Testis (tissue), 2 donors: ENCODE measurements at regions not wholly inside any gene's neighbourhood (a gene's known extent, or its start where the extent isn't known, plus 50 kb on each side); places are given as distances from the start of the nearest gene placed in this dataset.

ENCODE experiments used
- POLR2A ChIP-seq: fragments of 450-650 bp; IDR thresholded peaks from one replicate; pipeline ENCODE4 v1.6.1; 2017; ENCODE audit warnings: antibody characterized with exemption, mild to moderate bottlenecking, moderate library complexity
- TF ChIP-seq, protein P1 (sequence below), 3 experiments: fragments of 450-650 bp in 2 of 3; fragments of 200-600 bp in 1 of 3; sonication (generic) in 1 of 3; IDR thresholded peaks; one replicate each; pipeline ENCODE4 v1.5.1; 2016 to 2019; ENCODE audit warnings: antibody characterized with exemption in 3 of 3, mild to moderate bottlenecking in 2 of 3, moderate library complexity in 1 of 3

DNA sequence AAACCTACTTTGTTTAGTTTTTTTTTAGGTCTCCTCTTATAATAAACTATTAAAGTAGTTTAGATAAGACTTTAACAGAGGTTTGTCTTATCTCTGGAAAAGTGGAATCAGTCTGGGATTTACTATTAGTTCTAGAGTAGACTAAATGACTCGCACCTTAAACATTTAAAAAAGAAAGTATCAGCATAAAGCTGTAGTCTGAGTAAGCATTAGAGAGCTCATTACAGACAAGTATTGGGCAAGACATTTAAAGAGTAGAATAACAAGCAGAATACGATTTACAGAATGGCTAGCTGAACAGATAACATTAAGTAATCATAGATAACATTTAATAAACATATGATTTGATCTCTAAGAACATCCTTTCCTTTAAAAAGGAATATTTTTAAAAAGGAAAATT, 226.0 kb upstream of the DMAC1 start:
- no peak for TF ChIP-seq POLR2A
- TF ChIP-seq, protein P1, sequence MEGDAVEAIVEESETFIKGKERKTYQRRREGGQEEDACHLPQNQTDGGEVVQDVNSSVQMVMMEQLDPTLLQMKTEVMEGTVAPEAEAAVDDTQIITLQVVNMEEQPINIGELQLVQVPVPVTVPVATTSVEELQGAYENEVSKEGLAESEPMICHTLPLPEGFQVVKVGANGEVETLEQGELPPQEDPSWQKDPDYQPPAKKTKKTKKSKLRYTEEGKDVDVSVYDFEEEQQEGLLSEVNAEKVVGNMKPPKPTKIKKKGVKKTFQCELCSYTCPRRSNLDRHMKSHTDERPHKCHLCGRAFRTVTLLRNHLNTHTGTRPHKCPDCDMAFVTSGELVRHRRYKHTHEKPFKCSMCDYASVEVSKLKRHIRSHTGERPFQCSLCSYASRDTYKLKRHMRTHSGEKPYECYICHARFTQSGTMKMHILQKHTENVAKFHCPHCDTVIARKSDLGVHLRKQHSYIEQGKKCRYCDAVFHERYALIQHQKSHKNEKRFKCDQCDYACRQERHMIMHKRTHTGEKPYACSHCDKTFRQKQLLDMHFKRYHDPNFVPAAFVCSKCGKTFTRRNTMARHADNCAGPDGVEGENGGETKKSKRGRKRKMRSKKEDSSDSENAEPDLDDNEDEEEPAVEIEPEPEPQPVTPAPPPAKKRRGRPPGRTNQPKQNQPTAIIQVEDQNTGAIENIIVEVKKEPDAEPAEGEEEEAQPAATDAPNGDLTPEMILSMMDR (IDR thresholded peaks at IDR 0.05): no peak
